BJ (cell line): ENCODE measurements at regions not wholly inside any gene's neighbourhood (a gene's known extent, or its start where the extent isn't known, plus 50 kb on each side); places are given as distances from the start of the nearest gene placed in this dataset.

ENCODE experiments used
- CTCF ChIA-PET: fragments of 350-600 bp; formaldehyde crosslinking; extraction: SDS; loops from one replicate; lab custom pipeline; 2021; ENCODE audit warnings: antibody characterized with exemption, inconsistent platforms; lab: Yijun Ruan, JAX
- POLR2A ChIA-PET: fragments of 300-600 bp; sonication (Branson Sonifier 250); formaldehyde crosslinking; extraction: SDS; loops from one replicate; lab custom pipeline; 2021; ENCODE audit warnings: antibody characterized with exemption; lab: Charles Lee
- DNase-seq: peaks from one replicate; pipeline ENCODE4 v3.0.0-alpha.2; 2011; ENCODE audit warnings: low read depth
- H3K27me3 ChIP-seq: 2 replicates; pipeline ENCODE4 v1.6.0; 2011; ENCODE audit warnings: low read length; ENCODE audit not compliant: control insufficient read depth, insufficient read depth
- H3K36me3 ChIP-seq: 2 replicates; pipeline ENCODE4 v1.5.1; 2011; ENCODE audit warnings: low read length; ENCODE audit not compliant: control insufficient read depth, insufficient read depth
- H3K4me3 ChIP-seq: 2 replicates; pipeline ENCODE4 v1.5.1; 2011; ENCODE audit warnings: low read depth, mild to moderate bottlenecking, control low read depth, low read length
- CTCF ChIP-seq: IDR thresholded peaks from 2 replicates; pipeline ENCODE4 v1.5.1; 2011; ENCODE audit warnings: low read depth, mild to moderate bottlenecking, control low read depth, inconsistent platforms, low read length, moderate library complexity; ENCODE audit not compliant: insufficient read depth

DNA sequence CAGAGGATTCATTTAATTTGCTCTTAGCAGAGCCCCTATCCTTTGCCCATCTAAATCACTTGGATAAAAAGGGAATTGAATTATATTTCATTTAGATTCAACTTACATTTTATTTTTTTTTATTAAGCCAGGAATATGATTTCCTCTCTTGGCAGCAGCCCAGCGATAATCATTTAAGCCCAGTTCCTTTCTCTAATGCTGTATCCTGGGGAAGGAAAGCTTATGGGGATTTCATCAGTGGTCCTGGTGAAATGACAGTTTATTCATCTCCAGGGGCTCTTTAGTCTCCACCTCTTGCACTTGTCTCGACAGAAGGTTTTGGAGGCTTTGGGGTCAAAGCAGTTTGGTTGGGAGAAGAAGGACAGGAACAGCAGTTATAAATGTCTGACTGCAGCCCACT is 50.4 kb upstream of the LRRC8D start:
- Histone ChIP-seq H3K36me3 (no peaks in the 10 kb centered on the region), H3K27me3 (peaks cover 1% of the 10 kb centered on the region; the same call in 1 of the 2 replicates), H3K4me3 (no peak overlapping the region)
- DNase-seq: no peak
- CTCF ChIA-PET: interaction anchor here (1.0 kb wide), 1 partner anchor 8 kb away, joined by 4 read pairs; no protein-coding TSS in a partner anchor
- no peak for TF ChIP-seq CTCF
- POLR2A ChIA-PET: interaction anchor here (0.7 kb wide), 1 partner anchor 142 kb away, joined by 13 read pairs; no protein-coding TSS in a partner anchor
